GM12878 (cell line): ENCODE measurements at regions not wholly inside any gene's neighbourhood (a gene's known extent, or its start where the extent isn't known, plus 50 kb on each side); places are given as distances from the start of the nearest gene placed in this dataset.
A peak's percentile ranks its signal among the peaks of the same experiment; 100 is the strongest.

Experiments
- ATAC-seq: fragments of 200-7000 bp; cut with Tn5 transposase; 3 replicates; pipeline ENCODE4 v1.9.1; 2020; ENCODE audit warnings: mild to moderate bottlenecking, moderate library complexity
- BruUV-seq: library from RNA; stranded (reverse); fragments of 400-500 nt; replicated peaks from 2 replicates; lab custom pipeline; 2021; lab: Mats Ljungman, UMichigan
- CTCF ChIA-PET: fragments of 300-600 bp; sonication (Branson Sonifier 250); formaldehyde crosslinking; extraction: SDS; loops from one replicate; lab custom pipeline; 2021; ENCODE audit warnings: inconsistent platforms; lab: Yijun Ruan, JAX
- POLR2A ChIA-PET: fragments of 350-600 bp; formaldehyde crosslinking; extraction: SDS; loops from one replicate; lab custom pipeline; 2021; ENCODE audit warnings: inconsistent platforms; lab: Charles Lee
- RAD21 ChIA-PET: fragments of 300-600 bp; sonication (Branson Sonifier 250); formaldehyde crosslinking; loops from one replicate; lab custom pipeline; 2023; ENCODE audit warnings: antibody characterized with exemption; ENCODE audit not compliant: unreplicated experiment; lab: Charles Lee
- SMC1A ChIA-PET: fragments of 300-600 bp; sonication (Branson Sonifier 250); formaldehyde crosslinking; loops from one replicate; lab custom pipeline; 2023; ENCODE audit not compliant: unreplicated experiment, uncharacterized antibody; lab: Charles Lee
- DNase-seq: peaks from one replicate; pipeline ENCODE4 v3.0.0-alpha.2; 2011; ENCODE audit warnings: low read depth, low spot score
- FAIRE-seq: peaks from 3 replicates; lab custom pipeline; 2011; peaks lifted over from hg19 to GRCh38; lab: Jason Lieb, UNC
- H2AFZ ChIP-seq: 2 replicates; pipeline ENCODE4 v1.6.0; 2011; ENCODE audit warnings: low read depth, low read length, control low read depth; ENCODE audit not compliant: control insufficient read depth
- H3K27ac ChIP-seq: 2 replicates; pipeline ENCODE4 v1.5.1; 2011; ENCODE audit warnings: control low read depth; ENCODE audit not compliant: control insufficient read depth, insufficient read depth
- H3K27me3 ChIP-seq, 2 experiments: replicated peaks in 1 of 2; 2 replicates each; pipeline versions ENCODE4 v1.6.0 to v1.6.1; 2011; ENCODE audit warnings: low read length in 1 of 2; ENCODE audit not compliant: control insufficient read depth in 2 of 2, insufficient read depth in 2 of 2
- H3K36me3 ChIP-seq, 2 experiments: 2 replicates each; pipeline ENCODE4 v1.5.1; 2011; ENCODE audit warnings: low read length in 1 of 2; ENCODE audit not compliant: control insufficient read depth in 2 of 2, insufficient read depth in 2 of 2
- H3K4me1 ChIP-seq: 2 replicates; pipeline ENCODE4 v1.6.1; 2011; ENCODE audit warnings: mild to moderate bottlenecking, low read length, moderate library complexity, mixed read lengths; ENCODE audit not compliant: control insufficient read depth, insufficient read depth
- H3K4me2 ChIP-seq: 2 replicates; pipeline ENCODE4 v1.6.0; 2011; ENCODE audit warnings: control low read depth; ENCODE audit not compliant: control insufficient read depth, insufficient read depth
- H3K4me3 ChIP-seq: fragments of 200-600 bp; sonication (generic); 2 replicates; pipeline ENCODE4 v1.5.1; 2016
- H3K79me2 ChIP-seq: 2 replicates; pipeline ENCODE4 v1.6.0; 2011; ENCODE audit warnings: low read length; ENCODE audit not compliant: control insufficient read depth, insufficient read depth
- H3K9ac ChIP-seq: 2 replicates; pipeline ENCODE4 v1.8.0; 2011; ENCODE audit warnings: low read length, control low read depth, mixed read lengths; ENCODE audit not compliant: control insufficient read depth, insufficient read depth
- H3K9me3 ChIP-seq: replicated peaks from 3 replicates; pipeline ENCODE4 v1.5.1; 2011; ENCODE audit warnings: mild to moderate bottlenecking, low read length; ENCODE audit not compliant: control insufficient read depth, insufficient read depth
- H4K20me1 ChIP-seq: 2 replicates; pipeline ENCODE4 v1.6.0; 2011; ENCODE audit not compliant: control insufficient read depth, insufficient read depth
- CHD1 ChIP-seq: IDR thresholded peaks from 2 replicates; pipeline ENCODE4 v1.6.1; 2012; ENCODE audit warnings: low read depth, low read length, improper control_type of control experiment
- FOXM1 ChIP-seq: IDR thresholded peaks from 2 replicates; pipeline ENCODE4 v1.6.1; 2012; ENCODE audit warnings: low read depth, mild to moderate bottlenecking, inconsistent platforms, low read length, moderate library complexity
- IRF3 ChIP-seq: fragments of 450-650 bp; IDR thresholded peaks from 2 replicates; pipeline ENCODE4 v1.6.1; 2014; ENCODE audit warnings: mild to moderate bottlenecking
- MTA3 ChIP-seq: IDR thresholded peaks from 2 replicates; pipeline ENCODE4 v1.6.1; 2012; ENCODE audit warnings: low read length, inconsistent platforms, borderline replicate concordance
- MYB ChIP-seq: fragments of 150-350 bp; IDR thresholded peaks from 2 replicates; pipeline ENCODE4 v1.6.1; 2014; ENCODE audit warnings: mild to moderate bottlenecking, low read depth, low read length, borderline replicate concordance
- NR2F1 ChIP-seq: fragments of 450-650 bp; conservative IDR thresholded peaks from 2 replicates; pipeline ENCODE4 v1.6.1; 2017; ENCODE audit warnings: mild to moderate bottlenecking
- POU2F2 ChIP-seq: IDR thresholded peaks from 3 replicates; pipeline ENCODE4 v1.6.1; 2011; ENCODE audit warnings: low read depth, mild to moderate bottlenecking, low read length, borderline replicate concordance
- ZNF24 ChIP-seq: fragments of 450-650 bp; IDR thresholded peaks from 2 replicates; pipeline ENCODE4 v1.6.1; 2017; ENCODE audit warnings: antibody characterized with exemption, mild to moderate bottlenecking
- WGBS: methylation state at CpG from one replicate; pipeline ENCODE4 v1.1.6; 2016; ENCODE audit warnings: low lambda C conversion rate; ENCODE audit not compliant: insufficient replicate concordance, insufficient coverage; ENCODE audit errors: missing lambda C conversion rate; 5-methylcytosine and 5-hydroxymethylcytosine counted together
- in situ Hi-C: fragments of 300-500 bp; cut with MboI; formaldehyde crosslinking; loops from 9 replicates; pipeline ENCODE4 v1.14.3; 2018; ENCODE audit warnings: mixed read lengths
- intact Hi-C: fragments of 100-400 bp; cut with micrococcal nuclease; formaldehyde crosslinking; loops from one replicate; pipeline ENCODE4 v1.14.2; 2022; ENCODE audit not compliant: unreplicated experiment
- TF ChIP-seq, protein P1 (sequence below): fragments of 450-650 bp; IDR thresholded peaks from 2 replicates; pipeline ENCODE4 v1.6.1; 2017; ENCODE audit warnings: borderline replicate concordance
- TF ChIP-seq, protein P2 (sequence below): IDR thresholded peaks from 2 replicates; pipeline ENCODE4 v1.6.1; 2012; ENCODE audit warnings: improper control_type of control experiment, low read depth, low read length; ENCODE audit not compliant: insufficient replicate concordance
- TF ChIP-seq, protein P3 (sequence below): fragments of 450-650 bp; IDR thresholded peaks from 2 replicates; pipeline ENCODE4 v1.6.1; 2018; ENCODE audit warnings: borderline replicate concordance, mild to moderate bottlenecking; ENCODE audit not compliant: partially characterized antibody

GRCh38 chr13:87798536-87798935 is 127.4 kb downstream of the SLITRK5 start:
- H3K9me3 ChIP-seq, result no peaks in the 10 kb centered on the region
- no peaks in the 10 kb centered on the region for H3K79me2 ChIP-seq
- no peak for FAIRE-seq
- intact Hi-C loops, result no loop called here
- H2AFZ ChIP-seq, result no peak overlapping the region
- 0% methylated on average over 2 of the region's 2 CpGs for WGBS
- no TSS peak for BruUV-seq
- CTCF ChIA-PET, result no interaction called here
- no peaks in the 10 kb centered on the region for H4K20me1 ChIP-seq
- 0 out of 3 replicates have a peak, but pooled peaks have one; percentile 21 for ATAC-seq
- no peak overlapping the region for H3K9ac ChIP-seq
- no peak overlapping the region for H3K27ac ChIP-seq
- no peak overlapping the region for H3K4me2 ChIP-seq
- TF ChIP-seq, protein P1, sequence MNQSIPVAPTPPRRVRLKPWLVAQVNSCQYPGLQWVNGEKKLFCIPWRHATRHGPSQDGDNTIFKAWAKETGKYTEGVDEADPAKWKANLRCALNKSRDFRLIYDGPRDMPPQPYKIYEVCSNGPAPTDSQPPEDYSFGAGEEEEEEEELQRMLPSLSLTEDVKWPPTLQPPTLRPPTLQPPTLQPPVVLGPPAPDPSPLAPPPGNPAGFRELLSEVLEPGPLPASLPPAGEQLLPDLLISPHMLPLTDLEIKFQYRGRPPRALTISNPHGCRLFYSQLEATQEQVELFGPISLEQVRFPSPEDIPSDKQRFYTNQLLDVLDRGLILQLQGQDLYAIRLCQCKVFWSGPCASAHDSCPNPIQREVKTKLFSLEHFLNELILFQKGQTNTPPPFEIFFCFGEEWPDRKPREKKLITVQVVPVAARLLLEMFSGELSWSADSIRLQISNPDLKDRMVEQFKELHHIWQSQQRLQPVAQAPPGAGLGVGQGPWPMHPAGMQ, result no peak
- TF ChIP-seq CHD1 (no peak), MTA3 (no peak), POU2F2 (no peak), FOXM1 (no peak), NR2F1 (no peak), ZNF24 (no peak), IRF3 (no peak), MYB (no peak)
- TF ChIP-seq, protein P2, sequence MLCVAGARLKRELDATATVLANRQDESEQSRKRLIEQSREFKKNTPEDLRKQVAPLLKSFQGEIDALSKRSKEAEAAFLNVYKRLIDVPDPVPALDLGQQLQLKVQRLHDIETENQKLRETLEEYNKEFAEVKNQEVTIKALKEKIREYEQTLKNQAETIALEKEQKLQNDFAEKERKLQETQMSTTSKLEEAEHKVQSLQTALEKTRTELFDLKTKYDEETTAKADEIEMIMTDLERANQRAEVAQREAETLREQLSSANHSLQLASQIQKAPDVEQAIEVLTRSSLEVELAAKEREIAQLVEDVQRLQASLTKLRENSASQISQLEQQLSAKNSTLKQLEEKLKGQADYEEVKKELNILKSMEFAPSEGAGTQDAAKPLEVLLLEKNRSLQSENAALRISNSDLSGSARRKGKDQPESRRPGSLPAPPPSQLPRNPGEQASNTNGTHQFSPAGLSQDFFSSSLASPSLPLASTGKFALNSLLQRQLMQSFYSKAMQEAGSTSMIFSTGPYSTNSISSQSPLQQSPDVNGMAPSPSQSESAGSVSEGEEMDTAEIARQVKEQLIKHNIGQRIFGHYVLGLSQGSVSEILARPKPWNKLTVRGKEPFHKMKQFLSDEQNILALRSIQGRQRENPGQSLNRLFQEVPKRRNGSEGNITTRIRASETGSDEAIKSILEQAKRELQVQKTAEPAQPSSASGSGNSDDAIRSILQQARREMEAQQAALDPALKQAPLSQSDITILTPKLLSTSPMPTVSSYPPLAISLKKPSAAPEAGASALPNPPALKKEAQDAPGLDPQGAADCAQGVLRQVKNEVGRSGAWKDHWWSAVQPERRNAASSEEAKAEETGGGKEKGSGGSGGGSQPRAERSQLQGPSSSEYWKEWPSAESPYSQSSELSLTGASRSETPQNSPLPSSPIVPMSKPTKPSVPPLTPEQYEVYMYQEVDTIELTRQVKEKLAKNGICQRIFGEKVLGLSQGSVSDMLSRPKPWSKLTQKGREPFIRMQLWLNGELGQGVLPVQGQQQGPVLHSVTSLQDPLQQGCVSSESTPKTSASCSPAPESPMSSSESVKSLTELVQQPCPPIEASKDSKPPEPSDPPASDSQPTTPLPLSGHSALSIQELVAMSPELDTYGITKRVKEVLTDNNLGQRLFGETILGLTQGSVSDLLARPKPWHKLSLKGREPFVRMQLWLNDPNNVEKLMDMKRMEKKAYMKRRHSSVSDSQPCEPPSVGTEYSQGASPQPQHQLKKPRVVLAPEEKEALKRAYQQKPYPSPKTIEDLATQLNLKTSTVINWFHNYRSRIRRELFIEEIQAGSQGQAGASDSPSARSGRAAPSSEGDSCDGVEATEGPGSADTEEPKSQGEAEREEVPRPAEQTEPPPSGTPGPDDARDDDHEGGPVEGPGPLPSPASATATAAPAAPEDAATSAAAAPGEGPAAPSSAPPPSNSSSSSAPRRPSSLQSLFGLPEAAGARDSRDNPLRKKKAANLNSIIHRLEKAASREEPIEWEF, result no peak
- TF ChIP-seq, protein P3, sequence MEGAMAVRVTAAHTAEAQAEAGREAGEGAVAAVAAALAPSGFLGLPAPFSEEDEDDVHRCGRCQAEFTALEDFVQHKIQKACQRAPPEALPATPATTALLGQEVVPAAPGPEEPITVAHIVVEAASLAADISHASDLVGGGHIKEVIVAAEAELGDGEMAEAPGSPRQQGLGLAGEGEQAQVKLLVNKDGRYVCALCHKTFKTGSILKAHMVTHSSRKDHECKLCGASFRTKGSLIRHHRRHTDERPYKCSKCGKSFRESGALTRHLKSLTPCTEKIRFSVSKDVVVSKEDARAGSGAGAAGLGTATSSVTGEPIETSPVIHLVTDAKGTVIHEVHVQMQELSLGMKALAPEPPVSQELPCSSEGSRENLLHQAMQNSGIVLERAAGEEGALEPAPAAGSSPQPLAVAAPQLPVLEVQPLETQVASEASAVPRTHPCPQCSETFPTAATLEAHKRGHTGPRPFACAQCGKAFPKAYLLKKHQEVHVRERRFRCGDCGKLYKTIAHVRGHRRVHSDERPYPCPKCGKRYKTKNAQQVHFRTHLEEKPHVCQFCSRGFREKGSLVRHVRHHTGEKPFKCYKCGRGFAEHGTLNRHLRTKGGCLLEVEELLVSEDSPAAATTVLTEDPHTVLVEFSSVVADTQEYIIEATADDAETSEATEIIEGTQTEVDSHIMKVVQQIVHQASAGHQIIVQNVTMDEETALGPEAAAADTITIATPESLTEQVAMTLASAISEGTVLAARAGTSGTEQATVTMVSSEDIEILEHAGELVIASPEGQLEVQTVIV, result no peak
- TF ChIP-seq, all 136 proteins: peak for 0
- no peak for DNase-seq
- no peaks in the 10 kb centered on the region for H3K27me3 ChIP-seq
- H3K4me1 ChIP-seq, result no peaks in the 10 kb centered on the region
- H3K4me3 ChIP-seq, result no peak overlapping the region
- POLR2A ChIA-PET, result no interaction called here
- no peaks in the 10 kb centered on the region for H3K36me3 ChIP-seq
- RAD21 ChIA-PET, result no interaction called here
- SMC1A ChIA-PET, result no interaction called here
- in situ Hi-C loops, result no loop called here
